HPDE6-E6E7 (cell line): ENCODE measurements at regions not wholly inside any gene's neighbourhood (a gene's known extent, or its start where the extent isn't known, plus 50 kb on each side); places are given as distances from the start of the nearest gene placed in this dataset.
A peak's percentile ranks its signal among the peaks of the same experiment; 100 is the strongest.

Experiments used
- DNase-seq: peaks from one replicate; pipeline ENCODE4 v3.0.0; 2011; ENCODE audit warnings: missing footprints; ENCODE audit errors: extremely low spot score

- no peak for DNase-seq
Measured at GRCh38 chr6:166693880-166694279, 66.8 kb upstream of the RPS6KA2 start.

- no peak for DNase-seq
Measured at GRCh38 chr6:166692723-166693302, 65.8 kb upstream of the RPS6KA2 start.

GRCh38 chr6:166691746-166692145 is 64.7 kb upstream of the RPS6KA2 start:
- DNase-seq: no peak

GRCh38 chr6:166691199-166691598 is 64.1 kb upstream of the RPS6KA2 start:
- peak; percentile 63 for DNase-seq

- no peak for DNase-seq
Measured at GRCh38 chr6:166689687-166690086, 62.6 kb upstream of the RPS6KA2 start.

- DNase-seq: no peak
Measured at GRCh38 chr6:166688901-166689300, 61.9 kb upstream of the RPS6KA2 start.

GRCh38 chr6:166687879-166688205 is 60.8 kb upstream of the RPS6KA2 start:
- DNase-seq: no peak

- no peak for DNase-seq
Measured at GRCh38 chr6:166687070-166687878, 60.2 kb upstream of the RPS6KA2 start.

GRCh38 chr6:166686317-166686716 is 59.3 kb upstream of the RPS6KA2 start:
- DNase-seq: no peak

GRCh38 chr6:166684866-166685265 is 57.8 kb upstream of the RPS6KA2 start:
- DNase-seq: no peak

- no peak for DNase-seq
Measured at GRCh38 chr6:166684170-166684569, 57.1 kb upstream of the RPS6KA2 start.

- no peak for DNase-seq
Measured at GRCh38 chr6:166683477-166683876, 56.4 kb upstream of the RPS6KA2 start.

GRCh38 chr6:166679566-166679965 is 52.5 kb upstream of the RPS6KA2 start:
- DNase-seq: no peak

GRCh38 chr6:166678426-166678825 is 51.4 kb upstream of the RPS6KA2 start:
- peak; percentile 40 for DNase-seq

- DNase-seq: no peak
Measured at GRCh38 chr6:166677941-166678340, 50.9 kb upstream of the RPS6KA2 start.
